ENCODE measurements at regions not wholly inside any gene's neighbourhood (a gene's known extent, or its start where the extent isn't known, plus 50 kb on each side); places are given as distances from the start of the nearest gene placed in this dataset.

- TF ChIP-seq, protein P1, sequence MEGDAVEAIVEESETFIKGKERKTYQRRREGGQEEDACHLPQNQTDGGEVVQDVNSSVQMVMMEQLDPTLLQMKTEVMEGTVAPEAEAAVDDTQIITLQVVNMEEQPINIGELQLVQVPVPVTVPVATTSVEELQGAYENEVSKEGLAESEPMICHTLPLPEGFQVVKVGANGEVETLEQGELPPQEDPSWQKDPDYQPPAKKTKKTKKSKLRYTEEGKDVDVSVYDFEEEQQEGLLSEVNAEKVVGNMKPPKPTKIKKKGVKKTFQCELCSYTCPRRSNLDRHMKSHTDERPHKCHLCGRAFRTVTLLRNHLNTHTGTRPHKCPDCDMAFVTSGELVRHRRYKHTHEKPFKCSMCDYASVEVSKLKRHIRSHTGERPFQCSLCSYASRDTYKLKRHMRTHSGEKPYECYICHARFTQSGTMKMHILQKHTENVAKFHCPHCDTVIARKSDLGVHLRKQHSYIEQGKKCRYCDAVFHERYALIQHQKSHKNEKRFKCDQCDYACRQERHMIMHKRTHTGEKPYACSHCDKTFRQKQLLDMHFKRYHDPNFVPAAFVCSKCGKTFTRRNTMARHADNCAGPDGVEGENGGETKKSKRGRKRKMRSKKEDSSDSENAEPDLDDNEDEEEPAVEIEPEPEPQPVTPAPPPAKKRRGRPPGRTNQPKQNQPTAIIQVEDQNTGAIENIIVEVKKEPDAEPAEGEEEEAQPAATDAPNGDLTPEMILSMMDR (IDR thresholded peaks at IDR 0.05 in 4 of 5, conservative IDR thresholded peaks at IDR 0.05 in 1 of 5) = no peak
- no peak for TF ChIP-seq POLR2A (IDR thresholded peaks at IDR 0.05)
Observed at GRCh38 chr5:97549496-97549895, 366.4 kb upstream of the RIOK2 start.

Measured in gastrocnemius medialis (tissue), 4 donors.